ENCODE measurements at regions not wholly inside any gene's neighbourhood (a gene's known extent, or its start where the extent isn't known, plus 50 kb on each side); places are given as distances from the start of the nearest gene placed in this dataset.

DNA sequence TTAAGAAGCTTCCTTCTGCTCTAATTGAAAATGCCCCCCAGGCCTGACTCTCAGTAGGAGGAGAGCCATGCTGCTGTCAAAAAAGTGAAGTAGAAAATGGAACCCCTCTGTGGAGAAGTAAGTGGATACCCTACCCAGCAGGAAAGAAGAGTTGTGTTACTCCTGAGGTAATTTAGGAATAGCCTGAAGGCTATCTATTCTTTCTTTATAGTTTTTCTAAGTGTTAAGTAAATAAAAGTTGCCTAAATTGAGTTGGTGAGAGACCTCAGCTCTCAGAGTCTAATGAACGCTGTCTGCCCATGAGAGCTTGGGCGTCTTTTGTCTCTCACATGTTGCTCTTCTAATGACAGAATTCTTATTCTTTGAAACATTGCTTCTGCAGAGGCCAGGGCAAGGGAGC, 116.2 kb downstream of the NSUN3 start:
- TF ChIP-seq, protein P1, sequence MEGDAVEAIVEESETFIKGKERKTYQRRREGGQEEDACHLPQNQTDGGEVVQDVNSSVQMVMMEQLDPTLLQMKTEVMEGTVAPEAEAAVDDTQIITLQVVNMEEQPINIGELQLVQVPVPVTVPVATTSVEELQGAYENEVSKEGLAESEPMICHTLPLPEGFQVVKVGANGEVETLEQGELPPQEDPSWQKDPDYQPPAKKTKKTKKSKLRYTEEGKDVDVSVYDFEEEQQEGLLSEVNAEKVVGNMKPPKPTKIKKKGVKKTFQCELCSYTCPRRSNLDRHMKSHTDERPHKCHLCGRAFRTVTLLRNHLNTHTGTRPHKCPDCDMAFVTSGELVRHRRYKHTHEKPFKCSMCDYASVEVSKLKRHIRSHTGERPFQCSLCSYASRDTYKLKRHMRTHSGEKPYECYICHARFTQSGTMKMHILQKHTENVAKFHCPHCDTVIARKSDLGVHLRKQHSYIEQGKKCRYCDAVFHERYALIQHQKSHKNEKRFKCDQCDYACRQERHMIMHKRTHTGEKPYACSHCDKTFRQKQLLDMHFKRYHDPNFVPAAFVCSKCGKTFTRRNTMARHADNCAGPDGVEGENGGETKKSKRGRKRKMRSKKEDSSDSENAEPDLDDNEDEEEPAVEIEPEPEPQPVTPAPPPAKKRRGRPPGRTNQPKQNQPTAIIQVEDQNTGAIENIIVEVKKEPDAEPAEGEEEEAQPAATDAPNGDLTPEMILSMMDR (IDR thresholded peaks at IDR 0.05; ENCODE audit: borderline replicate concordance, insufficient read depth, low read depth, low read length): no peak
- H3K4me3 ChIP-seq (ENCODE audit: low read depth, low read length): no peak overlapping the region

DNA sequence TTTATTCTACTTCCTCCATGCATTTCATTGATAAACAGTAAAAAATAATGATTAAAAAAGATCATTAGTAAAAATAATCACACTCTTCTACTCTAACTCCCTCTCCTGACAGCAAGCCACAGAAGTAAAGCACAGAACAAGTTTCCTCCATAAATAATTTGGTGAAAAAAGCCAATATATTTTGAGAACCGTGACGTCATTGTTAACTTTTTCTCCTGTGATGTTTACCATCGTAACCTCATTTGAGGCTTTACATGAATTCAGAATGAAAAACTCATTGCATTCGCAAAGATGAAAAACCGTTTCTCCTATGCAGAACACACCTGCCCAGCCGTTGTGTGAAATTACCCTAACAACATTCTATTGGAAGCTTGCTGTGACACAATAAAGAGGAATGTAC, 120.7 kb downstream of the NSUN3 start:
- TF ChIP-seq, protein P1 (IDR thresholded peaks at IDR 0.05; ENCODE audit: borderline replicate concordance, insufficient read depth, low read depth, low read length): no peak

DNA sequence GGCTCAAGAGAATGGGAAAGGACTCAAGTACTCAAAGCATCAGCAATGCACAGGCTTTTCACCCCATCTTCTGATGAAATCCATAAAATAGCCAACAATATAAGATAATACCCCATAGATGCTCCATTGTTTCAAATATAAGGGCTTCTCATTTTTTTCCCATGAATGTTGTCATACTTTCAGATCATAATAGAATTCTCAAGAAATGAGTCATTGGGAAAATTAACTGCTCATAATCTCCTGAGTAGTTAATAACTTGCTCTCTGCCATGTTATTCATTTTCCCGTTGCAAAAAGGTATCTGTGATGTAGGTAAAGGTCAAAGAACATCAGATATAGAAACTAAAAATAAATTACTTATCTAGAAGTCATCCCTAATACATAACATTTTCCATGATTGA, 121.9 kb downstream of the NSUN3 start:
- TF ChIP-seq, protein P1 (IDR thresholded peaks at IDR 0.05; ENCODE audit: borderline replicate concordance, insufficient read depth, low read depth, low read length): no peak
- H3K4me3 ChIP-seq (ENCODE audit: low read depth, low read length): no peak overlapping the region

More for the DNA sequence above, 120.7 kb downstream of the NSUN3 start:
- no peak overlapping the region for H3K4me3 ChIP-seq (ENCODE audit: low read depth, low read length)

DNA sequence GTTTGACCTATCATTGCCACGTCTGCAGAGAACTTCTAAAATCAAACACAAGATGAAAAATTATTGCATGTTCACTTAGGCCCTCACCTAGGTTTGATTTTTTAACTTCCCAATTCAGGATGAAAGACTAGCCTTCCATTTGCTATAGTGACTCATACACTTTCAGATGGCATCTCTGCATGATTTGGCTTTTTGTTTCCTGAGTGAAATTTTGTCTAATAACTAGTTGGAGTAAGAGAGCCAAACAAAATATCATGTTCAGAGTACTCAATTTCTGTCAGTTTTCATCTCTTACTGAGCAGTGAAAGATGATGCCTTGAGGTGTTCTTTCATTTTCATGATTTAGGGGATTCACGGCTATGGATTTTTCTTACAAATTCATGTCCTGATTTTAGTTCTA, 122.9 kb downstream of the NSUN3 start:
- TF ChIP-seq, protein P1 (IDR thresholded peaks at IDR 0.05; ENCODE audit: borderline replicate concordance, insufficient read depth, low read depth, low read length): no peak
- no peak overlapping the region for H3K4me3 ChIP-seq (ENCODE audit: low read depth, low read length)

DNA sequence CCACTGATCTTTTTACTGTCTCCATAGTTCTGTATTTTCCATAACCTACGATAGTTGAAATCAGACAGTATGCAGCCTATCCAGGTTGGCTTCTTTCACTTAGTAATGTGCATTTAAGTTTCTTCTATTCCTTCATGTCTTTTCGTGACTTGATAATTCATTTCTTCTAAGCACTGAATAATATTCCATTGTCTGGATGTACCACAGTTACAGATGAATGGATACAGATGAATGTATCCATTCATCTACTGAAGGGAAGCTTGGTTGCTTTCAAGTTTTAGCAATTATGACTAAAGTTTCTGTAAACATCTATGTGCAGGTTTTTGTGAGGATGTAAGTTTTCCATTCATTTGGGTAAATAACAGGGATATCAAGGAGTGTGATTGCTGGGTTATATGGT, 124.8 kb downstream of the NSUN3 start:
- no peak overlapping the region for H3K4me3 ChIP-seq (ENCODE audit: low read depth, low read length)
- TF ChIP-seq, protein P1 (IDR thresholded peaks at IDR 0.05; ENCODE audit: borderline replicate concordance, insufficient read depth, low read depth, low read length): no peak

DNA sequence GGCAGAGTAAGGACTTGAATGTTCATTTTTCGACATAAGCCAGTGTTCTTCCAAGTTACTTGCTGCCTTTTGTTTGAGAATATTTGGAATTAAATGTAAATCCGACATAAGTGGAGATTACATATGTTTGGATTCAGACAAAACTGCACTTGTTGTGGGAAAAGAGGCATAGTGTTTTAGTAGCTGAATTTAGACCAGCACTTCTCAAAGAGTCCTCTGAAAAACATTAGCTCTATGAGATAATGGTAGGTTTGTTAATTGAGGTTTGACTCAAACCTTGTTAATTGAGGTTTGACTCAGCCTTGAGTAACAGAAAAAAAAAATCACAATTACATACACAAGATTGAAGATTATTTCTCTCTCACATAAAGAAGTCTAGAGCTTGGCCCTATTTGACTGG, 132.5 kb downstream of the NSUN3 start:
- no peak overlapping the region for H3K4me3 ChIP-seq (ENCODE audit: low read depth, low read length)
- TF ChIP-seq, protein P1 (IDR thresholded peaks at IDR 0.05; ENCODE audit: borderline replicate concordance, insufficient read depth, low read depth, low read length): no peak

DNA sequence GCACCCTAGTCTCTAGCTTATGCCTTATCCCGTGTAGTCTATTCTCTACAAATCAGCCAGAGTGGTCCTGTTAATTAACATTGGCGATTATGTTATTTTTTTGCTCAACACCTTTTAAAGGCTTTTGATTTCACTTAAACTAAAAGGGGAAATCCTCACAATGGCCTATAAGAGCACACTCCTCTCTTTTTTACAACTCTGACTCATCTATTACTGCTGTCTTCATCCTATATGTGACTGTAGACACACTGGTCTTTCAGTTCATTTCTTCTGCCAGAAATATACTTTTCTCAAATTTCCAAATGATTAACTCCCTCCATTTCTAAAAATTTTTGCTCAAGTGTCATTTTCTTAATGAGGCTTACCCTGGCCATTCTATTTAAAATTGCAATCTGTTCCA, 143.4 kb downstream of the NSUN3 start:
- no peak overlapping the region for H3K4me3 ChIP-seq (ENCODE audit: low read depth, low read length)
- TF ChIP-seq, protein P1 (IDR thresholded peaks at IDR 0.05; ENCODE audit: borderline replicate concordance, insufficient read depth, low read depth, low read length): no peak

Data from GM12875 (cell line).